NCI-H1436 treated with DMSO at 0.1 percent for 48 hours (cell line): ENCODE measurements at regions not wholly inside any gene's neighbourhood (a gene's known extent, or its start where the extent isn't known, plus 50 kb on each side); places are given as distances from the start of the nearest gene placed in this dataset.
"Not testable (repeated sequence)": the region's sequence is repeated elsewhere in the genome, so short reads cannot be mapped to it uniquely, and the experiment has no call there.

Experiments used
- DNase-seq: peaks from one replicate; lab custom pipeline; 2025; lab: John Stamatoyannopoulos, UW

DNA sequence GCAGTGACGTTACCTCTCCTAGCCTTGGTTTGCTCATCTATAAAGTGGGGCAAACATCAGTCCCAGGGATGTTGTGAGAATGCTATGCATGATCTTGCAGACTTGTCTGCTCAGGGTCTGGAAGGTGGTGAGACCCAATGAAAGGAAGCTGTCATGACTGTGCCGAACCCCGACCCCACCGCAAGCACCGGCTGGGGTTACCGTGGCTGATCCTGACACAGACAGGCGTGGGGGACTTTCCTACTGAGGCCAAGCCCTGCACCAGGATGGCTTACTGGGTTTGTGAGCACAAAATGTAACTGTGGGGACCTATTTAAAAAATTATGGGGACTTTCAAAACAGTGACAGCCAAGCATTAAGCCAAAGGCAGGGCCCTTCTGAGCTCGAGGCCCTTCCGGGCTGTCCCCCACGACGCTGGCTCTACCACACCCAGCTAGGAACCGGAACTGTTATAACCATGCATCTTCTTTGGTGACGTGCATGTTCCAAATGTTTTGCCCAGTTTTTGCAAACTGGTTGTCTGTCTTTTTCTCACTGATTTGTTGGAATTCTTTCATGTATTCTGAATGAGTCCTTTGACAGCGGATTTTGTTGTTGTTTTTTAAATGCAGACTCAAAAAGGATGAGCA is 76.6 kb upstream of the PMEPA1 start:
- DNase-seq: no peak

DNA sequence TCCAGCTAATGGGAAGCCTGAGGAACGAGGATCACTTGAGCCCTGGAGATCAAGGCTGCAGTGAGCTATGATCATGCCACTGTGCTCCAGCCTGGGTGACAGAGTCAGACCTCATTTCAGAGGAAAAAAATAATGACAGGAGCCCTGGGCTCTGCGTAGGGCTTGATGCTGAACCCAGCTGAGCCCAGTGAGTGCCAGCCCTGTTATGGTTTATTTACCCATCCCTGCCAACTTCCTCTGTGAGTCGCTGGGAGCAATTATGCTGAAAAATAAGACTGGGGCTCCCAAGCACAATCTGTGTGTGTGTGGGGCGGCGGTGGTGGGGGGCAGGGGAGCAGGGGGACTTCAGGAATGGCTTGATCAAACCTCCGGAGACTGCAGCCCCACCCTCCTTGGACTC is 75.9 kb upstream of the PMEPA1 start:
- no peak for DNase-seq

DNA sequence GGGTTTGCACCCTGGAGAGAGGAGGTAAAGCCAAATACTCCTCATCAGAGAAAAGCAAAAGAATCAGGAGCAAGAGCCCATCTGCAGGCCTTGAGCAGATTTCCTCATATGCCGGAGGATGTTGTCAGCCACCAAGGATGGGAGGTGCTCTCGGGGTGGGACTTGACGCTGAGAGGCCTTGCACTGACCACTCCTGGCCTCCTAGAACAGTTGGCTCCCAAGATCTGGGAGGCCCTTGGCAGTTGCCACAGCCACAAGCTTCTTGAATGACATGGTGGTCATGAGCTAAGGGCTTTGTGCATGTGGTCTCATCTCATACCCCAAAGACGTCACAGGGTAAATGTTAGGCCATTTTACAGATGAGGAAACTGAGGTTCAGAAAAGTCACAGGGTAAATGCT is 75.2 kb upstream of the PMEPA1 start:
- no peak for DNase-seq

DNA sequence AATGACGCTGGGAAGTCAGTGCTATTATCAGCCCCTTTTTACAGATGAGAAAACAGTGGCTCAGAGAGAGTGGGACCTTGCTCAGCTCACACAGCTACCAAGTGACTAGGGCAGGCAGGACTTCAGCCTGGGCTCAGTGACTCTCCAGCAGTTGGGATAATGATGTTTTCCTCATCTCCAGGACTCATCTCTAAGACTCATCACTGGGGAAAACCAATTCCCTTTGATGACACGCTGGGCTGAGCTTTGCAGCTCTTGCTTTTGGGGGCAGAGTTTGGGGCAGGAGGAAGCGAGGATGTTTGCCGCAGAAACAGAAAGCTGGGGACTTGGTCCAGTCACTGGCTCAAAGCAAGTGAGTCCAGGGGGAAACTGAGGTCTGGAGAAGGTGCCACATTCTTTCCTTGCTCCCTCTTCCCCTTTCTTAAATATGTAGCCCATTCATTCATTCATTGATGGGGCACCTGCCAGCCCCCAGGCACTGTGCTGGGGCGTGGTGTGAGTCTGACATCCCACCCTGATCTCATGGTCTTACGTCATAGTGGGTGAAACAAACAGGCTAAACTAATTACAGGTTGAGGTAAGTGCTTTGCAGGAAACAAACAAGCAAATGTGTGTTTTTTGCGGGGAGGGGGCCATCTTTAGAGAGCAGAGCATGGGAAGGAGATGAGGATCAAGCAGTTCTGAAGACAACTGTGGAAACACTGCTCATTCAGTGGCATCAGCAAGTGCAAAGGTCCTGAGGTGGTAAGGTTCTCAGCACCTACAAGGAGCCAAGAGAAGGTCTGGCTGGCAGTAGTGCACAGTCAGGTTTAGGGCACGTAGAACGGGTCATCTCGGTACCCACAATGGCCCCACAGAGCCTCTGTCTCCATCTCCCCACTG is 74.4 kb upstream of the PMEPA1 start:
- DNase-seq: no peak

DNA sequence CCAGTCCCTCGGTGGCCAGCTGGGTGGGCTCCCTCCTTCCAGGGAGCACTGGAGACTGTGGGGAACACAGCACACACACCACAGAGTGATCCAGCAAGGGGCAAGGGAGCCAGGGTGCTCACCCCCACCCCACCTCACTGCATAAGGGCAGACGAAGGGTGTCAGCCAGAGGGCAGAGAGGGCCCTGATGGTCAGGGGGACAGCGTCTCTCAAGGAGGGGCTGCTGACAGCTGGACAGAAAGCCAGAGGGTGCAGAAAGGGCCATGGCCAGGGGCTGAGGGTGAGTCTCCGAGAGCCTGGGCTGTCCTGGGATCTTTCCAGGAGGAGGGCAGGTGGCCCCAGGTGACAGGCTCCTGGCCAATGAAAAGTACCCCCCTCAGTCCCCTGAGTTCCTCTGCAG is 73.4 kb upstream of the PMEPA1 start:
- no peak for DNase-seq

DNA sequence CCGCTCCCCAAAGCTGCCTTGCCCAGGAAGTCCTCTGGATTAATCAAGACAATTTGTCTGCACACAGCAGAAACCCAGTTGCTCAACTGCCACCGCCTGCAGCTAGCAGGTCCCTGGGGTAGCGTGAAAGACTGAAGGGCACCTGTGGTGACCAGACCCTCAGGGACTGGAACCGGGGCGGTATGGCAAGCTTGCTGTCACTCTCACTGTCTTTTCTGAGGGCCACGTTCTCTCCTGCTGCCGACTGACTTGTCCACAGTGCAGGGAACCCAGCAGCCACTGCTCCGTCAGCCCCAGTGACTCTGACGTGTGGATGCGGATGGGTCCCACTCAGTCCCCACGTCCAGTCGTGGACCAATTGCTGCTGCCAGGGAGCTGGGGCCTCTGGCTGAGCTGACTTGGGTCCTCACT is 72.8 kb upstream of the PMEPA1 start:
- no peak for DNase-seq

DNA sequence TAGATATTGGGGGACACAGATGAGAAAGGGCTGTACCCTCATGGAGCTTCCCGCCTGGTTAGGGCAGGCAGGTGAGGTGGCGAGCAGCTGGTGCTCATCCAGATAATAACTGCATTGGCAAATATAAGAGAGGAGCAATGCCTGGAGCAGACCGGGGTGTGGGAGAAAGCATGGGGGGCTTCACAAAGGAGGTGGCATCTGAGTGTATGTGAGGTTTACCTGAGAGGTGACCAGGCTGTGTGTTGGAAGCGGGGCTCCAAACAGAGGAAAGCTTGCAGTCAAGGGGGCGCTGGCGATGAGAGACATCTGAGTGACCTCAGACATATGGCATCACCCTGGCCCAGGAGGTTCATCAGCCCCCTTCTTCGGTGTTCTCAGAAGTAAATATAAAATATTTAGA is 72.1 kb upstream of the PMEPA1 start:
- no peak for DNase-seq

DNA sequence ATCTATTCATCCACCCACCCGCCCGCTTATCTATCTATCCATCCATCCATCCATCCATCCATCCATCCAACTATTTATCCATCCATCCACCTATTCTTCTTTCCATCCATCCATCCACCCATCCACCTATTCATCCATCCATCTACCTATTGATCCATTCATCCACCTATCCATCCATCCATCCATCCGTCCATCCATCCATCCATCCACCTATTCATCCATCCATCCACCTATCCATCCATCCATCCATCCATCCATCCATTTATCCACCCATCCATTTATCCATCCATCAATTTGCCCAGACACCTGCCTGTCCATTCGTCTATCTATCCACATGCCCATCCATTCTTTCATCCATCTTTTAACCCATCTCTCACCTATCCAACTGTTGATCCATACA is 71.1 kb upstream of the PMEPA1 start:
- DNase-seq: no peak

DNA sequence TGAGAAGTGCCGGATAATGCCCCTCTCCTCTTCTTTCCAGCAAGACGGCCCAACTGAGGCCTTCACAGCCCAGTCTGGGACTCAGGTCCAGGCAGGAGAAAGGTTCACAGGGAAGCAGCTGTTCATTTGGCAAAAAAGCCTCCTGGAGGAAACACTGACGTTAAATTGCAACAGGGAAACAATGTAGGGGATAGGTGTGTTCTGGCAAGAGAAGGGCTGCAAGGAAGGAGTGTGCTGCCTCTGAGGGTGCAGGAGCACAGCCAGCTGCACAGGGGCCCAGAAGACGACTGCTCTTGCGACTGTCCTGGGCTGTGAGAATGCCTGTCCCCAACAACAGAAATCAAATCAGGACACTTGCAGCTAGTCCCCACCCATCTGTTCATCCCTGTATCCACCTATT is 70.6 kb upstream of the PMEPA1 start:
- DNase-seq: no peak

DNA sequence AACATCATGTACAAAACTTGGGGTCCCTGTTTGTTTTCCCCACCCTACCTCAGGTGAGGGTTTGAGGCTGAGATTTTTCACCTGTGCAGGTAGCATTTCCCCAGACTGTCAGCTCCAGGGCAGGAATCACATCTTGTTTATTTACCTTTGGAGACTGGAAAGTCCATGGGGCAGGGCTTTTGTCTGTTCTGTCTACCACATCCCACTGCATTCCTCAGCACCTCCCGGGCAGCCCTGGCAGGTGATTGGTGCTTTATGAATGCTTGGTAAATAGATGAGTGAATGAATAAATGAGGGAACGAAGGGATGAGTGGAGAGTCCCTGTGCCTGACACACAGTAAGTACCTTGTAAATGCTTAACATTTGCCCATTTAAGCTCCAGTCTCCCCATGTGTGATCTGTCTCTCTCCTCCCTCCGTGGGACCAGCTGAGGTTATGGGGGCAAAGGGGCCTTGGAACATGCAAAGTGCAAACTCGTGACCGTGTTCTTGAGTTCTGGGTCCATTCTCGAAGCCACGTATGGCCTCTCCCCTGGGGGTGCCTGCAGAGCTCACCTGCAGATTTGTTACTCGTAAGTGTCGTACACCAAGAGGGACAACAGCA is 69.7 kb upstream of the PMEPA1 start:
- no peak for DNase-seq

DNA sequence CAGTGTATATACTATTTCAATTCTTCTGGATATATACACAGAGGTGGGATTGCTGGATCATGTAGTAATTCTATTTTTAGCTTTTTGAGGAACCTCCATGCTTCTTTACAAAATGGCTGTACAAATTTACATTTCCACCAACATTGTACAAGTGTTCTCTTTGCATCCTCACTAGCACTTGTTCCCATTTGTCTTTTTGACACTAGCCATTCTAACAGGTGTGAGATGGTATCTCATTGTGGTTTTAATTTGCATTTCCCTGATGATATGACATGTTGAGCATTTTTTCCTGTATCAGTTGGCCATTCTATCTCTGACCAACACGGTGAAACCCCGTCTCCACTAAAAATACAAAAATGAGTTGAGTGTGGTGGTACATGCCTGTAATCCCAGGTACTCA is 68.1 kb upstream of the PMEPA1 start:
- DNase-seq: no peak

DNA sequence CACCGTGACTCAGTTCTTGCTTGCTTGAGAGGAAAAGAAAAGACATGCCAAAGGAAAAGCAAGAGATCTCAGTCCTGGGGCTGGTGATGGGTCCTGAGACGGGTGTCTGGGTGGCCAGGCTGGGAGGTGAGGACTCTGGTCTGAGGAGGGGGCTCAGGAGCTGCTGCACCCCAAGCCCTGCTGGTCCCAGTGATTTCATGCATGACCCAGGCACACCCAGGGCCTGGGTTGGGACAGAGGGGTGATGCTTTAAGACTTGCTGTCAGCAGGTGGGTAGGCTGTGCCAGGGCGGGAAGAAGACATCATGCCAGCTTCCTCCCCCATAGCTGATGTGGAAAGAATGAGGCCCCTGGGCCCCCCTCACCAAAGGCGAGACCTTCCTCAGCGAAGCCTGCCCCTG is 65.1 kb upstream of the PMEPA1 start:
- DNase-seq: no peak

DNA sequence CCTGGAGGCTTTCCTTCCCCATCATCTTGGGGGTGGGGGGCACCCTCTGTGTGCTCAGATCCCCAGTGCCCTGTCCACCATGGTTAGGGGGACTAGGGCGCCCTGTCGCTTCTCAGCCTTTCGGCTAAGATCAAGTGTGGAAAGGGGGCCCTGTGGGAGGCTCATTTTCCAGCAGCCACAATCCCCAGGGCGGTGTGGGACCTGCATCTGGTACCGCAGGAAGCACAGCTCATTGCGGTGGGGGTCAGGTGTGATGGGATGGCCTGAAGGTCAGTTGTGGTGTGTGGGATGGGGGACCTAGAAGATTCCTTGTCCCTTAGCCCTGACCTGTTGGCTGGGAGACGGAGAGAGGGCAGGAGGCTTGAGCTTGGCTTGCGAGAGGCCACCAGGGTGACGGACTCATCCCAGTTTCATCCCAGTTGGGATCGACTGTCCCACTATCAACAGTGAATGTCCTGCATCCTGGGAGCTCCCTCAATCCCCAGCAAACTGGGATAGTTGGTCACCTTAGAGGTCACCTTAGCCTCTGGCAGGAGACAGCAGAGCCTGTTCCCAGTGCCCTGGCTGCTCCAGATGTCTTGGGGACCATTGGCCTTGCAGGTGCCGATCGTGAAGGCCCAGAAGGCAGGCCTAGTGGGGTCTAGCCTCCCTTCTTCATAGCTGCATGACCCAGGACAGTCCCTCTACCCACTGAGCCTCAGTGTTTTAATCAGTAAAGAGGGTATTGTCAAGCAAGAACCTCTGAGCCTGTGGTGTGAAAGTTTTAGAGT is 64.5 kb upstream of the PMEPA1 start:
- DNase-seq: no peak

DNA sequence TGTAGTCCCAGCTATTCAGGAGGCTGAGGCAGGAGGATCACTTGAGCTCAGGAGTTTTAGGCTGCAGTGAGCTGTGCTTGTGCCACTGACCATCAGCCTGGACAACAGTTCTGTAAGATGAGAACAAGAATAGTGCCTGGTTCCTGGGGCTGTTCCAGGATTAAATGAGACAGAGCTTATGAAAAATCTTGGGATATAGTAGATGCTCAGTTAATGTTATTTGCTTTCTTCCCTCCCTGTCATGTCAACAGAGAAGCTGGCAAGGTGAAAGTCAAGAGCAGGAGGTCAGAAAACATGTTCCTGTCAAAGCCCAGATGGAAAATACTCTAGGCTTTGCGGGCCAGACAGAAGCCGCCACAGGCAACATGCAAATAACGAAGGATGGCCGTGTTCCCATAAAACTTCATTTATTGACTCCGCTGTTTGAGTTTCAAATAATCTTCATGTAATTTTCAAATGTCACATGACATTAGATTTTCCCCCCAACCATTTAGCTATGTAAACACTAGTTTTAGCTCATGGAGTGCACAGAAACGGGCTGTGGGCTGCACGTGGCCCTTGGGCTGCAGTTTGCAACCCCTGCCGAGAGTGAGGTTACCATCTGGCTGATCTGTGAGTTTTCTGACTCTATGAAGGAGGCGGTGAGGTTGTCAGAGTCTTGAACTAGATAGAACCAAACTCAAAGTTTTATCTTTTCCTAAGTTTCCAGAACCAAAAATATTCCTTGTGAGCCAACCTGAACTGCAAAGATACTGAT is 63.4 kb upstream of the PMEPA1 start:
- DNase-seq: no peak

DNA sequence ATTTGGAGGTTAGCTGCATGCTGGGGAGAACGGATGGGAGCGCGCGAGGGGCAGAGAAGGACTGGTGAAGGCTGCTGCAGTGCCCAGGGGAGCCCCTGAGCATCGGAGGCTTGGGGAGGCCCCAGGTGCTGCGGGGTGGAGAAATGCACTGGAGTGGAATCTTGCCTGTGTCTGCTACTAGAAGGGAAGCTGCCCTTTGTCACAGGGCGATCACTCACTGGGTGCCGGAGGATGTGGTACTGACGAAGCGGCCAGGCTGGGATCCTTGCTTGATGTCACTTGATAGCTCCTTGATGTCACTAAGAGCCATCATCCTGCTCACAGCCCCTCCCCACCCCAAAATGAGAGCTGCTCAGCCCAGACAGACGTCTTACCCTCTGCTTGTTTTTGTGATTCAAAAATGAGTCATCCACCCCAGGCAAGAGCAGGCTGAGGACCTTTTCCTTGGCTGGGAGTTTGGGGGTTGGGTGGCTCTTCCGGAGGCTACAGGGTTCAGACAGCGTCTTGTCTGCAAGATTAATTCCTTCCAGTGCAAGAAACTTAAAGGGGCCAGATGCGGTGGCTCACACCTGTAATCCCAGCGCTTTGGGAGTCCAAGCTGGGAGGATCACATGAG is 62.6 kb upstream of the PMEPA1 start:
- no peak for DNase-seq

DNA sequence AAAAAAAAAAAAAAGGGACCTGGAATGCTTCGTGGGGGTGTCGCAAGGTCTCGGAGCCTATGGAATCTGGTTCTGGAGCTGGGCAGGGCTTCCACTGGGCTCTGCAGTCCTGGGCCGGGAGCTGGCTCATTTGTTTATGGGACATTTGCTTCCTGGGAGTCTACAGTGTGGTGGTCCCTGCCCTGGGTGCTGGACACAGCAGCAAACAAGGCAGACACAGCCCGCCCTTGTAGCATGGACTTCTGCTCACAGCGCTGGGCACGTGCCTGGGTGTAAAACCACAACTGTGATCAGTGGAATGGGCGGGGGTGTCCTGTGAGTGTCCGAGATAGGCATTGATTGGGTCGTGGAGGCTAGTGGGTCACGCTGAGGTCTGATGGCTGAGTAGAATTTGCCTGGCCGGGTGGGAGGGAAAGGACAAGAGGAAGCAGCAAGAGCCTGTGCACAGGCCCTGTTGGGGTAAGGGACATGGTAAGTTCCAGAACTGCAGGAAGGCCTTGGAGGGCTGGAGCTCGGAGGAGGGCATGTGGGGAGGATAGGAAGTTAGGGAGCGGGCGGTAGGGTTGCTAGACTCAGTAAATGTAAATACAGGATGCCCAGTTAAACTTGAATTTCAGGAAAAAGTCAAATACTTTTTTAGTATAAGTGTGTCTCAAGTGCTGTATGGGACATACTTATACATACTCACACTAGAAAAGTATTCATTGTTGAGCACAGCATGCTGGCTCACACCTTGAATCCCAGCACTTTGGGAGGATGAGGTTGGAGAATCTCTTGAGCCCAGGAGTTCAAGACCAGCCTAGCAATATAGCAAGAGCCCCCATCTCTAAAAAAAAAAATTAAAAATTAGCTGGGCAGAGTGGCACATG is 61.3 kb upstream of the PMEPA1 start:
- no peak for DNase-seq

DNA sequence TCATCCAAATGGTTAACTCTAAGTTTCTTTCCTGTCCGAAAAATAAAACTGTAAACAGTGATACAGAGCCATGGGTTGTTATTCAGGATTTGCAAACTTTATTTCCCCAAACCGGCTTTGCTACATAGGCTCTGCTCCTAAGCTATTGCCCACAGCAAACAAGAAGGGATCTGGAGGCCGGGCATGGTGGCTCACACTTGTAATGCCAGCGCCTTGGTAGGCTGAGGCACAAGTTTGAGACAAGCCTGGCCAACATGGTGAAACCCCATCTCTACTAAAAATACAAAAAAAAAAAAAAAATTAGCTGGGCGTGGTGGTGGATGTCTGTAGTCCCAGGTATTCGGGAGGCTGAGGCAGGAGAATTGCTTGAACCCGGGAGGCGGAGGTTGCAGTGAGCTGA is 60.6 kb upstream of the PMEPA1 start:
- DNase-seq: not testable (repeated sequence)

DNA sequence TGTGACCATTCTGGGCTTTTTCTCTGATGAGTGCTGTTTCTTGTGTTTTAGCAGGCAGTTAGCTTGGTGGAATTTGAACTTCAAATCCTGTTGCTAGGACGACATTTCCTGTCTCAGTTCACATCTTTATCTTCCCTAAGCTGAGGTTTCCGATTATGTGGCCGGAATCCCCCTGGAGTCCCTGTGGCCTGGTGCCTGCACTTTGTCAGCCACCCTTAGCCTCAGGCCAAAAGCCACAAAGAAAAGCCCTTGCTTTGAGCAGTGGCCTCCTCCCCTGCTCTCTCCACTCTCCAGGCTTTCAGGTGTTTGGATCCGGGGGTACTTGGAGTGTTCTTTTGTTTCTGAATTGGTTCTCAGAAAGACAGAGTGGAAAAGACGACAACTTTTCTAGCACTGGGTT is 59.9 kb upstream of the PMEPA1 start:
- no peak for DNase-seq

DNA sequence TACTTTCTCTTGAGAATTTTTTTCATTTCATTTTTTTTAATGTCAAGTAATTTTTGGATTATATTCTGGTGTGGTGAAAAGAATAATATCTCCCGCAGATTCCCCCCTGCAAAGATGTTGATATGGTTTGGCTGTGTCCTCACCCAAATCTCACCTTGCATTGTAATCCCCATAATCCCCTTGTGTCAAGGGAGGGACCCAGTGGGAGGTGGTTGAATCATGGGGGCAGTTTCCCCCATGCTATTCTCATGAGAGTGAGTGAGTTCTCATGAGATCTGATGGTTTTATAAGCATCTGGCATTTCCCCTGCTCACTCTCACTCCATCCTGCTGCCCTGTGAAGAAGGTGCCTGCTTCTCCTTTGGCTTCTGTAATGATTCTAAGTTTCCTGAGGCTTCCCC is 58.7 kb upstream of the PMEPA1 start:
- no peak for DNase-seq

DNA sequence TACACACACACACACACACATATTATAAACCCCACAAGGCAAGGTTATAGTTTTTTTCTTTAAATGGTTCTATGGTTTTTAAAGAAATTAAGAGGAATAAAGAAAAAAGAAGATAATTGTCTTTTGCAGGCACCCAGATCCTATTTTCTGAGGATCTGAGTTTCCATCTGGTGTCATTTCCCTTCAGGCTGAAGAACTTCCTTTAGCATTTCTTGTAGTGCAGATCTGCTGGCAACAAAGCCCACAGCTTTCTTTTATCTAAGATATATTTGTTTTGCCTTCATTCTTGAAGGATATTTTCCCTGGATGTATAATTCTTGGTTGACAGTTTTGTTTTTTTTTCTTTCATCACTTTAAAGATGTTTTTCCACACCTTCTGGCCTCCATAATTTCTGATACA is 57.6 kb upstream of the PMEPA1 start:
- DNase-seq: no peak

DNA sequence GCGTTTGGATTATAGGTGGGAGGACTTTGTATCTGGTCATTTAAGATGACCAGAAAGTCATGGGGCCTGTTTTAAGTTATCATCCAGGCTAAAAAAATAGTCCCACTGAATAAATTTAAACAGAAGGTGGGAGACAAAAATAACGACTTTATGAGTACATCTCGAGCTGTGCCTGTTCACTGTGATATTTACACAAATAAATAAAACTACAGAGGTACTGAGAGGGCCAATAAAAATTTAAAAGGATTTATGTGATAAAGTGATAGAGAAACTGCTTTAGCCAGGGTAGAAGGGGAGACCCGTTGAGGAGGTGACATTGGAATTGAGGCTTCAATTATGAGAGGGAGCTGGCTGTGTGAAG is 53.4 kb upstream of the PMEPA1 start:
- no peak for DNase-seq
